ENCODE measurements at regions not wholly inside any gene's neighbourhood (a gene's known extent, or its start where the extent isn't known, plus 50 kb on each side); places are given as distances from the start of the nearest gene placed in this dataset.

DNA sequence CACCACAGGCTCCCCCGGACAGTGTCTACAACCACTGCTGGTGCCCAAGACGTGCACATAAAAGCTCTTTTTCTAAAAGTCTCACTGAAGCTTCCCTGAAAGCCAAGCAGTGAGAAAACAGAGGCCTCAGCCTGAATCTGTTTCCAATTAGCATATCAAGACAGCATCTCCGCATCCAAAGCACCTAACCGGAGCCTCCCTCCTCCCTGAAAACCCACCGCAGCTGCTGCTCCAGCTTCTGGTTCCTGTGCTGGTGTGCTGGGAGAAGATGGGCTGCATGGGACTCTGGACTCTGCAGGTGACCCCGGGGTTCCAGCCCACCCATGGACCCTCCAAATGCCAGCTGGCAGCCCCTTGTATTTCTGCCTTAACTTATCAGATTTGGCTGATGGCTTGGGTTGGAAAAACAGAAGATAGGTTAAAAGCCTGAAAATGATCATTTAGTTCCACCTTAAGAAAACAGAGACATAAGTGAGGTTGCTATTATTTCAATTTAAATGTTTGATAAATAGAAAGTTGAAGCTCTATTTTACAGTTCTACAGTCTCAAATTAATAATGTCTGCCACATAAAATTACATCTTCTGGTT lies 103.3 kb downstream of the TMEM18 start:
- H3K36me3 ChIP-seq, result no peaks in the 10 kb centered on the region
- H3K27me3 ChIP-seq, result no peaks in the 10 kb centered on the region
- no peaks in the 10 kb centered on the region for H3K4me1 ChIP-seq
- no peak overlapping the region for H3K4me3 ChIP-seq
- DNase-seq, result no peak
- no peak for TF ChIP-seq POLR2A (IDR thresholded peaks at IDR 0.05)
- TF ChIP-seq CTCF (IDR thresholded peaks at IDR 0.05), result no peak
- peaks cover 0 to 5% of the 10 kb centered on the region in 2 donors for H3K9me3 ChIP-seq
- intact Hi-C loops (cut with DNase I; ENCODE audit: low total_unique reads), result no loop called here
- H3K27ac ChIP-seq, result no peak overlapping the region

DNA sequence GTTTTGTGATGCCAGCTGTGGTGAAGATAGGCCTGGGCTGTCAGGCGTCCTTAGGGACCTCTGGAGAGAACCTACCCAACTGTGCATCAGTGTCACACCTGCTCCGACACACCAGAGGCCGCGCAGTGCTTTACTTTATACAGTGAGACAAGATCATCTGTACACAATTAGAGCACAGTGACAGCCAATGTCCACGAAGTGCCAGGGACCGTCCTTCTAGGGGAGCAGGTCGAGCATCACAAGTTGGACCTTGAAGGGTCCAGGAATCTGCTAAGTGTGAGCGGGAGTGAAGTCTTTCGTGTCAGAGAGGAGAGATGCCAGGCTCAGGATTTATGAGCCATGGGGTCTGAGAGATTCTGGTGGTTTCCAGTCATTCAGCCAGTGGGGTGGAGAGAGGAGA lies 104.2 kb downstream of the TMEM18 start:
- Histone ChIP-seq H3K27me3 (no peaks in the 10 kb centered on the region), H3K9me3 (peaks cover 0 to 5% of the 10 kb centered on the region in 2 donors), H3K4me1 (peaks cover 0 to 3% of the 10 kb centered on the region in 2 donors), H3K4me3 (no peak overlapping the region), H3K27ac (no peak overlapping the region), H3K36me3 (no peaks in the 10 kb centered on the region)
- intact Hi-C loops (cut with DNase I; ENCODE audit: low total_unique reads), result no loop called here
- TF ChIP-seq CTCF (IDR thresholded peaks at IDR 0.05) (no peak), POLR2A (IDR thresholded peaks at IDR 0.05) (no peak)
- DNase-seq, result no peak

- intact Hi-C loops (cut with DNase I; ENCODE audit: low total_unique reads), result no loop called here
- Histone ChIP-seq H3K36me3 (no peaks in the 10 kb centered on the region), H3K9me3 (no peaks in the 10 kb centered on the region), H3K27ac (peak overlapping the region; percentile 31 to 80), H3K27me3 (no peaks in the 10 kb centered on the region), H3K4me3 (no peak overlapping the region), H3K4me1 (peaks cover 0 to 3% of the 10 kb centered on the region in 2 donors)
- TF ChIP-seq CTCF (IDR thresholded peaks at IDR 0.05) (no peak), POLR2A (IDR thresholded peaks at IDR 0.05) (no peak)
- DNase-seq, result no peak
Measured at GRCh38 chr2:569681-570080, 107.5 kb downstream of the TMEM18 start.

DNA sequence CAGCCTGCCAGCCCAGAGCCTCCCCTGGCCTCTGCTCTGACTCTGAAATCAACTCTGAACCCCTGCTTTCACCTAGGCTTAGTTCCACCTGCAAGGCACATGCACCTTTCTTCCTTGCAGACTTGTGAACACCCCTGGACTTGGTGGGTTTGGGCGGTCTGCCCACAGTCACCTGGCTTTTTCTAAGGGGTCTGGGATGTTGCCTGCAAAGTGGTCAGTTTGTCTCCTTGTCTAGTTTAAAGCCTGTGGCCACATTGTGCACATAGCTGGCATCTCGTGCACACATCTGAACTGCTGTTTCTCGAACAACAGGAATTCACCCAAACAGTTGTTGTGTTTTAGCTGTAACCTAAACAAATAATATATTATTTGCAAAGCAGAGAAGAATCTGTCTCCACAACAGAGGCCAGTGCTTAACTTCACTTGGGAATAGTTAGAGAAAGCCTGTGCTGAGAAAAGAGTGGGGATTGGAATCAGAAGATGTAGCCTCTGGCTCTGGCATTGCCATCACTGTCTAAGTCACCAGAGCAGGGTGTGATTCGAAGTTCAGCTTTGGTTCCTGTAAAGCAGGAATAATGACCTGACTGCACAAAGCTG lies 108.5 kb downstream of the TMEM18 start:
- Histone ChIP-seq H3K9me3 (no peaks in the 10 kb centered on the region), H3K27ac (peak overlapping the region; percentile 43 to 80), H3K4me3 (peak overlapping the region in 1 of 2 donors; percentile 20), H3K4me1 (peaks cover 0 to 3% of the 10 kb centered on the region in 2 donors), H3K27me3 (no peaks in the 10 kb centered on the region), H3K36me3 (no peaks in the 10 kb centered on the region)
- intact Hi-C loops (cut with DNase I; ENCODE audit: low total_unique reads), result no loop called here
- no peak for DNase-seq
- TF ChIP-seq CTCF (IDR thresholded peaks at IDR 0.05) (no peak), POLR2A (IDR thresholded peaks at IDR 0.05) (no peak)

DNA sequence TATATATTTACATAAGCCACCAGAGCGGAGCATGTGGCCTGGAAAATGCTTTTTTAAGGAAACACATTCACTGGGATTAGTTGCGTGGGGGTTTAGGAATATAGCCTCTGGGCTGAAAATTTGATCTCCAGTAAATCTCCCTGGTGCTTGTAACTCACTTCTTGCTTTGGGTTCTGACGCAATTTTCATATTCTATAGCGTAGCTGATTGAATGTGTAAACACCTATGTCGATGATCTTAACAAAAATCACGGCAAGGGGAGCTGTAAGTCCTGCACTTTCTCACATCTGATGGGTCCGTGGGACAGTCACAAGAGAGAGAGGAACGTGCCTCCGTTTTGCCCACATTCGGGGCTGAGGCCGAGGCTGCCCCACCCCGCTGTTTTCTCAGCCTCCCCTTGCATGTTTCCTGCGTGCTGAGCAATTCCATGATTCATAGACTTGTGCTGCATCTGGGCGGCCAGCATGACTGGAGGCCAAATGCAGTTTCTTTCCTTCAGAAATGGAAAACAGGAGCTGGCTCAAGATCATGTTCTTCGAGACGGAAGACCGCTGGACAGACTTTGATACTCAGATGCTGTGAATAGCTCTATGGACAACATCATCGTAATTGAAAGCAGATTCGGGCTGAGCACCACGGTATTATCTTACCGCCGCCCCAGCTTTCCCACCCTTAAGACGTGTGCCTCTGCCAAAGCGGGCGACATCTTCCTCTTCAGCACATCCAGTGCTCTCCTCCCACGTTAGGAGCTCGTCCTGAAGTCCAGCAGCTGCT lies 109.2 kb downstream of the TMEM18 start:
- H3K4me1 ChIP-seq, result peaks cover 0 to 3% of the 10 kb centered on the region in 2 donors
- H3K36me3 ChIP-seq, result no peaks in the 10 kb centered on the region
- H3K27me3 ChIP-seq, result no peaks in the 10 kb centered on the region
- H3K27ac ChIP-seq, result peak overlapping the region; percentile 59 to 80
- TF ChIP-seq CTCF (IDR thresholded peaks at IDR 0.05), result no peak
- TF ChIP-seq POLR2A (IDR thresholded peaks at IDR 0.05), result no peak
- H3K4me3 ChIP-seq, result peak overlapping the region in 1 of 2 donors; percentile 20
- intact Hi-C loops (cut with DNase I; ENCODE audit: low total_unique reads), result no loop called here
- no peaks in the 10 kb centered on the region for H3K9me3 ChIP-seq
- DNase-seq, result peak; percentile 81
